ENCODE measurements at regions not wholly inside any gene's neighbourhood (a gene's known extent, or its start where the extent isn't known, plus 50 kb on each side); places are given as distances from the start of the nearest gene placed in this dataset.

- TF ChIP-seq POLR2A (IDR thresholded peaks at IDR 0.05; ENCODE audit: low read depth, low read length) (no peak), CTCF (conservative IDR thresholded peaks at IDR 0.05; ENCODE audit: low read depth, low read length) (no peak), CHD1 (IDR thresholded peaks at IDR 0.05; ENCODE audit: low read depth, low read length) (no peak), RFX5 (IDR thresholded peaks at IDR 0.05; ENCODE audit: low read depth, low read length) (no peak), BHLHE40 (IDR thresholded peaks at IDR 0.05; ENCODE audit: low read depth, low read length) (no peak), RAD21 (IDR thresholded peaks at IDR 0.05; ENCODE audit: low read length) (no peak), SMC3 (IDR thresholded peaks at IDR 0.05; ENCODE audit: low read depth, low read length) (no peak), CEBPB (IDR thresholded peaks at IDR 0.05; ENCODE audit: low read depth, low read length) (no peak), MXI1 (IDR thresholded peaks at IDR 0.05; ENCODE audit: borderline replicate concordance, low read depth, low read length) (no peak), MAZ (IDR thresholded peaks at IDR 0.05; ENCODE audit: borderline replicate concordance, low read depth, low read length) (no peak), USF2 (IDR thresholded peaks at IDR 0.05; ENCODE audit: low read depth, low read length) (no peak), ELK1 (IDR thresholded peaks at IDR 0.05; ENCODE audit: borderline replicate concordance, low read depth, low read length) (no peak), NFE2L2 (IDR thresholded peaks at IDR 0.05; ENCODE audit: low read depth, low read length) (no peak), MAFK (IDR thresholded peaks at IDR 0.05; ENCODE audit: low read depth, low read length) (no peak)
Observed at GRCh38 chr15:47095833-47096232, 621.5 kb upstream of the SEMA6D start.

Measured in IMR-90 (cell line).